ENCODE measurements at regions not wholly inside any gene's neighbourhood (a gene's known extent, or its start where the extent isn't known, plus 50 kb on each side); places are given as distances from the start of the nearest gene placed in this dataset.

DNA sequence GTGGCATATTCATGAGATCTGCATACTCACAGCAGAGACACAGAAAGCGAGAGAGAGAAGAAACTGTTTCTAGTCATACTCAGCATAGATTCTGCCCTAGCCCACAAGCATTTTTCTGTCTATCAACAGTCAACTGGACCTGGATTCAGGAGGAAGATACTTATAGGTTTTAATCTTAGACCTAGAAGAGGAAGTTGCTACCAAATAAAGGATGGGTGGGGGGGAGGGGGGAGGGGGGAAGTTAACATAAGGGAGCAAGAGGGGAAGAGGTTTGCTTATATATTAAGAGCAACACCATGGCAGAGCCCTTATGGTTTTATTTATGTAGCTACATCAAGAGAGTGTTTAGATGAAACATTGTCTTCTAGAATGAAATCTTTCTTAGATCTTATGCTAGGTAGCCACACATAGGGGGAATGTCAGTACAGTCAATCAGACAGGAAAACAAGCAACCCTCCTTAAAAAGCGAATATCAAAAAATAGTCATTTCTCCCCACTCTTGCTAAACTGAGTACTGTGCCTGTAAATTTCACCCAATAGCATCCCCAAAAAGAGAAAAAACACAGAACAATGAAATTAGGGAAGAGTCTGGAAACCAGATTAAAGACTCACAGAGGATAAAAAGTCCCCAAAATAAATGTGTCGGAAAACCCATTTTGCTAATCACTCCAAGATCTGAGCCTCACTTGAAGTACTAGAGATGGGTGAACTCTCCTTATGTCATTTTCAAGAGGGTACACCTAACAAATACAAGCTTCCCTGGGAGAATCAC, 192.7 kb upstream of the NR4A3 start:
- ATAC-seq (no peak), DNase-seq (no peak)
- Histone ChIP-seq H3K4me3 (no peak overlapping the region), H3K4me1 (no peaks in the 10 kb centered on the region), H3K27ac (no peak overlapping the region), H3K36me3 (no peaks in the 10 kb centered on the region), H3K9me3 (no peaks in the 10 kb centered on the region), H3K27me3 (no peaks in the 10 kb centered on the region)
- in situ Hi-C loops (cut with MboI; ENCODE audit: low sequenced_read_pairs in 4 of 4) (no loop called here), intact Hi-C loops (cut with DNase I; ENCODE audit: low total_unique reads) (no loop called here)
- no peak for TF ChIP-seq POLR2A (IDR thresholded peaks at IDR 0.05)
- TF ChIP-seq, protein P1, sequence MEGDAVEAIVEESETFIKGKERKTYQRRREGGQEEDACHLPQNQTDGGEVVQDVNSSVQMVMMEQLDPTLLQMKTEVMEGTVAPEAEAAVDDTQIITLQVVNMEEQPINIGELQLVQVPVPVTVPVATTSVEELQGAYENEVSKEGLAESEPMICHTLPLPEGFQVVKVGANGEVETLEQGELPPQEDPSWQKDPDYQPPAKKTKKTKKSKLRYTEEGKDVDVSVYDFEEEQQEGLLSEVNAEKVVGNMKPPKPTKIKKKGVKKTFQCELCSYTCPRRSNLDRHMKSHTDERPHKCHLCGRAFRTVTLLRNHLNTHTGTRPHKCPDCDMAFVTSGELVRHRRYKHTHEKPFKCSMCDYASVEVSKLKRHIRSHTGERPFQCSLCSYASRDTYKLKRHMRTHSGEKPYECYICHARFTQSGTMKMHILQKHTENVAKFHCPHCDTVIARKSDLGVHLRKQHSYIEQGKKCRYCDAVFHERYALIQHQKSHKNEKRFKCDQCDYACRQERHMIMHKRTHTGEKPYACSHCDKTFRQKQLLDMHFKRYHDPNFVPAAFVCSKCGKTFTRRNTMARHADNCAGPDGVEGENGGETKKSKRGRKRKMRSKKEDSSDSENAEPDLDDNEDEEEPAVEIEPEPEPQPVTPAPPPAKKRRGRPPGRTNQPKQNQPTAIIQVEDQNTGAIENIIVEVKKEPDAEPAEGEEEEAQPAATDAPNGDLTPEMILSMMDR (IDR thresholded peaks at IDR 0.05 in 4 of 5, conservative IDR thresholded peaks at IDR 0.05 in 1 of 5), result no peak

DNA sequence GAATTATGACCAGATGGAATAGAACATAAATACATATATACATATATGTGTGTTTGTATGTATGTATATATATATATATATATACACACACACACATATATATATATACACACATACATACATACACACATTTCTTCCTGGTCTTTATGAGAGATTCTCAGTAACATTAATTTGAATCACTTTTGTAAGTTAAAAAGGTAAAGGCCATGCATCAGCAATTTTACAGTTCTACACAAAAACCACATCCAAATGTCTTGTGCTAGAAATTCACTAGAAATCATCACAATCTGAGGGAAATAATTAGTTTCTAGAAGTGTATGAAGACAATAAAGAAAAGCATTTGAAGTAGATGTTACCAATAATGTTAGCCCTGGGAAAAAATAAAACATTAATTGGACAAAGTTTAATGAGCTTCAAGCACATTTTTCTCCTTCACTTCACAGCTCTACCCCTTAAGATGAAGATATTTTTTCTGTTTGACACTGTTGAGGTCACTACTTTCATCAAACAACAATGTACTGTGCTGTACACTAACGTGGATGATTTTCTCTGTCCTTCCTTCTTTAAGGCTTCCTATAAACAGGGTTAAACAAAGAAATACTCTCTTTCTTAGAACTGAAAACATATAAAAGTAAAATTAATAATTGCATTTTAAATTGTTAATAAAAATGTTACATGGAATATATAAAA, 189.2 kb upstream of the NR4A3 start:
- Histone ChIP-seq H3K9me3 (no peaks in the 10 kb centered on the region), H3K4me3 (no peak overlapping the region), H3K4me1 (no peaks in the 10 kb centered on the region), H3K27ac (no peak overlapping the region), H3K27me3 (no peaks in the 10 kb centered on the region), H3K36me3 (no peaks in the 10 kb centered on the region)
- TF ChIP-seq, protein P1 (IDR thresholded peaks at IDR 0.05 in 4 of 5, conservative IDR thresholded peaks at IDR 0.05 in 1 of 5), result no peak
- TF ChIP-seq POLR2A (IDR thresholded peaks at IDR 0.05), result no peak
- DNase-seq, result no peak
- intact Hi-C loops (cut with DNase I; ENCODE audit: low total_unique reads) (no loop called here), in situ Hi-C loops (cut with MboI; ENCODE audit: low sequenced_read_pairs in 4 of 4) (no loop called here)
- no peak for ATAC-seq

DNA sequence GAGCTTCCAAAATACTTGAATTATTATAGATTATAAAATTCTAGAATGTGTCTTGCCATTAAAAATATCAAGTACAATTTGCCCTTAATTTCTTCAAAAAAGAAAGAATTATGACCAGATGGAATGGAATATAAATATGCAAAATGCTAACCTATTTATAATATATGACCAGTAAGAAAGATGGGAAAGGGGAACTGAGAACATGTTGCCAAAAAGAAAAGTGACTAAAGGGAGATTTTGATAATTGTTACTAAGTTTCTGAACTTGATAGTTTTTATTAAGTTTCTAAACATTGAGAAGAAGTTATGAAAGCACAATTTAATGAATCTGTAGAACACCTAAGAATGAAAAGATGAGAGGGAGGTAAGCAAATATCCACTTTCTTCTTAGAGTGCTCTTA, 188.4 kb upstream of the NR4A3 start:
- TF ChIP-seq POLR2A (IDR thresholded peaks at IDR 0.05), result no peak
- TF ChIP-seq, protein P1 (IDR thresholded peaks at IDR 0.05 in 4 of 5, conservative IDR thresholded peaks at IDR 0.05 in 1 of 5), result no peak
- H3K4me1 ChIP-seq, result no peaks in the 10 kb centered on the region
- no peak overlapping the region for H3K4me3 ChIP-seq
- DNase-seq, result no peak
- H3K27me3 ChIP-seq, result no peaks in the 10 kb centered on the region
- intact Hi-C loops (cut with DNase I; ENCODE audit: low total_unique reads) (no loop called here), in situ Hi-C loops (cut with MboI; ENCODE audit: low sequenced_read_pairs in 4 of 4) (no loop called here)
- no peaks in the 10 kb centered on the region for H3K36me3 ChIP-seq
- H3K27ac ChIP-seq, result no peak overlapping the region
- no peak for ATAC-seq
- H3K9me3 ChIP-seq, result no peaks in the 10 kb centered on the region

DNA sequence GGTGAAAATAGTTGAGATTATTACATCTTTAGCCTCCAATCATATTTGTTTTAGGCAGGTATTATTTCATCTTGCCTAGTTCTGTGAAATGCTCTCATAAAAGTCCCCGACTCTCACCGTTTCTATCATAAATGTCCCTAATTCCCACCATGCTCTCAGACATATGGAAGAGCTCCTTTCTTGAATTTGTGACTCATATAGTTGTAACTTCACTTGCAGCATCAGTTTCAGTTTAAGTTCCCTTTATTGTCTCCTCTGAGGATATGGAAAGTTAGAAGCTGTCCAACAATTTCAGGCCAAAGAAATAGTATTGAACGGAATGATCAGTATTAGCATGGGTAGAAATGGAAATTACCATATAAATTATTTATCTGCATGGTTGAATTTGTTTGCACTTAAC, 187.5 kb upstream of the NR4A3 start:
- no peaks in the 10 kb centered on the region for H3K27me3 ChIP-seq
- no peaks in the 10 kb centered on the region for H3K36me3 ChIP-seq
- no peak for ATAC-seq
- intact Hi-C loops (cut with DNase I; ENCODE audit: low total_unique reads) (no loop called here), in situ Hi-C loops (cut with MboI; ENCODE audit: low sequenced_read_pairs in 4 of 4) (no loop called here)
- no peaks in the 10 kb centered on the region for H3K4me1 ChIP-seq
- no peaks in the 10 kb centered on the region for H3K9me3 ChIP-seq
- TF ChIP-seq, protein P1 (IDR thresholded peaks at IDR 0.05 in 4 of 5, conservative IDR thresholded peaks at IDR 0.05 in 1 of 5), result no peak
- no peak overlapping the region for H3K27ac ChIP-seq
- no peak for DNase-seq
- no peak overlapping the region for H3K4me3 ChIP-seq
